NOMO-1 treated with dmso at 0.1 percent for 144 hours (cell line): ENCODE measurements at regions not wholly inside any gene's neighbourhood (a gene's known extent, or its start where the extent isn't known, plus 50 kb on each side); places are given as distances from the start of the nearest gene placed in this dataset.

Experiments used
- DNase-seq: peaks from one replicate; lab custom pipeline; 2025; ENCODE audit not compliant: unreplicated experiment; lab: John Stamatoyannopoulos, UW

- DNase-seq = no peak
These were observed 193.0 kb upstream of the LMNTD1 start for GRCh38 chr12:25746131-25746530.

DNA sequence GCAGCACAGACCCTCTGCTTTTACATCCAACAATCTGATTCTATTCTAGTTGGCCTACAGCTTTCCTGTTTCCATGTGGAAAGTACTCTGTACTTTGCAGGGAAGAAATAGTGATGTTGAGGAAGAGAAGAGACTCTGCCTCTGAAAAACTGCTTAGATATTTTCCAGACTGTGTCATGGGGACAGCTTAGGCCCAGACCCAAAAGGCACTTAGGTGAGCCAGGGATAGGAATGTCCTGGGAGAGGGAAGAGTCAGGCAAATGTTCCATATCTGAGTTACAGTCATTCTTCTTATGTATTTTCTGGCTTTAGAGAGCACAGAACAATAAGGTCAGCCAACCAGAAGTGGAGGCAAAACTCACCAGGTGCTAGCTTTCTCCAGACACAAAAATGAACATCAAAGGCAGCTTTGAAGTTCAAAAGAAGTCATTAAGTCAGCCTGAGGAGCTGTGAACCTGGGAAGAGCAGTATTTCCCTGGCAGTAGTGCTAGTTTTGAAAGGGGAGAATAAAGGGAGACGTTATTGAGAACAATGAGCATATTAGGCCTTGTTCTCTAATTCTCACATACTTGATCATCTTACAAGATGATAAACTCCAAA, 199.7 kb upstream of the LMNTD1 start:
- no peak for DNase-seq

DNA sequence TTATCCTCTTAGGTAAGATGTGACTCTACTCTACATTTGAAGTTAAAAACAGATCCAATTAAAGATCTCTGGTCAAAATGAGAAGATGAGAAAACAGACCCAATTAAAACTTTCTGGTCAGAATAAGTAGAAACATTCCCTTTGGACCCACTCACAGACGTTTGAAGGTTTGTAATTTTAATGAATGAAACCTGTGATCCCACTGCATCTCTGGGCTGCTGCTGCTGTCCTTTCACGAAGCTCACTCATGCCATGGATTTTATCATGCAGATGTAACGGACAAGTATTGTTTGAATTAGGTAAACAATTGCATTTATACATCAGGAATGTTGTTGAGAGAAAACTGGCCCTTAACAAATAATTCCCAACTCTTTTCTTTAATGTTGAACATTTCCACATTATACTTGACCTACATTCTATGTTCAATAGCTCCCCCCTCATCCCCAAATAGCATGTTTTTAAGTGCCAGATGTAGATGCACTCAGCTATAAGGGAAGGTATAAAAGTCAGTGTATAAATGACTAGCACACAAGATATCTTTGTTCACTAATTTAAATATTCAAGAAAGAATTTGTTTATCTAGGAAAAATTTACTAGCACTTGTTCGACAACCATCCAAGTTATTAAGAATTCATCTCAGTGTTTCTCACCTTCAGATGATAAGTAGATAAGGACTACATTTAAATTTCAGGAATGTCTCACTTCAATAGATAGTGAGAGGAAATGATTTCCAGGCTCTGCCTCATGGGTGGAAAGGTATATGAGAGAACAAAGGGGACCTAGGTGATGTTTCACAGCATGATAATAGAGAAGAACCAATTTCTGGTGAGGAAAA, 202.3 kb upstream of the LMNTD1 start:
- no peak for DNase-seq

GRCh38 chr12:25755971-25756260, 202.6 kb upstream of the RASSF8 start:
- DNase-seq = no peak

DNA sequence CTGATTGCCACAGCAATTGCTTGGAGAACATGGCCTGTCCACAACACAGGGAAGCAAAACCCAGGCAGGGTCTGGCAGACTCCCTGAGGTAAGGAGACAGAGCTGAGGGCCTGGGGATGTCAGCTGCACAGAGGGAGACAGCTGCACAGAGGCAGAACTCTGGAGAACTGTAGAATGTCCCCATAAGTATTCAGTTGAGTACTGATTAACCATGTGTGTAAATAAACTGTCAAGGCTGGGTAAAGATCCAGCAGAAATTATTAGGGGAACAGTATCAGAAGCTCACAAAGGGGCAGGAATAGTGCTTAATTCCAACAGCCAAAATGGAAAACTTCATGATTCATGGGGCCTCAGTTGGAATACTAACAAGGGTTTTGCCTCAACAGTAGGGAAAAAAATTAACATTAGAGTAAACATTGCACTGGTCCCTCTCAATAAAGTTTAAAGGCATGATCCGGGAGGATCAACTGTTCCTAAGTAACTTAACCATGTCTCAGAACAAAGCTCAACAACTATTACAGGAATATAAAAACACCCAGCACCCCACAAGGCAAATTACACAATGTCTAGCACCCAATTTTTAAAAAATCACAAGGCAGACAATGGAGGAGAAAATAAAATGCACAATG, 201.3 kb upstream of the RASSF8 start:
- DNase-seq = no peak

DNA sequence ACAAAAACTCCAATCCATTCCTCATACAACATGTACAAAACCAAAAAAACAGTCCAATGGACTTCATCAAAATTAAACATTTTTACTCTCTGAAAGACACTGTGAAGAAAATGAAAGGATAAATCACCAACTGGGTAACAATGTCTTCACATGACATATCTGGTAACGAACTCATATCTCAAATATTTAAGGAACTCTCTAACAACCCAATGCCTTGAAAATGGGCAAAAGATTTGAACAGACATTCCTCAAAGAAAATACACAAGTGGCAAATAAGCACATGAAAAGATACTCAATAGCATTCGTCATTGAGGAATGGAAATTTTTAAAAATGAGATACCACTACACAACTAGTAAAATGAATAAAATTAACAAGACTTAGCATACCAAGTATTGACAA, 198.7 kb upstream of the RASSF8 start:
- no peak for DNase-seq

DNA sequence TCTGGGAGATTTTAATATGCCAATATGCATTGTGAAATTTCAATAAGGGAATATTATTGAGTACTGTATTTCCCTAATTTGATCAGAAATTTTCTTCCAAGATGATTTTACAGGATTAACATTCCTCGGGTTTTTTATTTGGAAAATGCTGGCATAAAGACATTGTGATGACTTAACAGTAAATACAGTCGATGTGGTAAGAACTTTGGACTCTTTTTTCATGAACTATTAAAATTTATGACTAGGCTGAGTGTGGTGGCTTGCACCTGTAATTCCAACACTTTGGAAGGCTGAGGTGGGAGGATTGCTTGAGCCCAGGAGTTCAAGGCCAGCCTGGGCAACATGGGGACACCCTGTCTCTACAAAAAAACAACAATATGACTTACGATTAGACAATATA, 197.1 kb upstream of the RASSF8 start:
- DNase-seq = no peak

DNA sequence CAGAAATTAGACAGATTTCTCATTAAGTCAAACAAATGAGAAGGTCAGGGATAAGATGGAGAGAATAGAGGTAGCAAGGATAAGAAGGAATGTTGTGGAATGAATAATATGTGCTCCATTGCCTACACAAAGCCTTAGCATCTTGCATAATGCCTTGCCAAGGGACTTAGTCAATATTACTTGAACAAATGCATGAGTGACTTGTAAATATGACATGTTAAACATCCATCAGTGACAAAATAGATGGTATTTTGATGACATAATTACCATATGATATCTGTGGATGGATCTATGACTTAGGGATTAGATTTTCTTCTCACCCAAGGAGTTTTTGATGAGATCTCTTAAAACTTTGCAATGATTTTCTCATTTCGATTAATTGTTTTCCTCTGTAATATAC, 194.1 kb upstream of the RASSF8 start:
- no peak for DNase-seq

DNA sequence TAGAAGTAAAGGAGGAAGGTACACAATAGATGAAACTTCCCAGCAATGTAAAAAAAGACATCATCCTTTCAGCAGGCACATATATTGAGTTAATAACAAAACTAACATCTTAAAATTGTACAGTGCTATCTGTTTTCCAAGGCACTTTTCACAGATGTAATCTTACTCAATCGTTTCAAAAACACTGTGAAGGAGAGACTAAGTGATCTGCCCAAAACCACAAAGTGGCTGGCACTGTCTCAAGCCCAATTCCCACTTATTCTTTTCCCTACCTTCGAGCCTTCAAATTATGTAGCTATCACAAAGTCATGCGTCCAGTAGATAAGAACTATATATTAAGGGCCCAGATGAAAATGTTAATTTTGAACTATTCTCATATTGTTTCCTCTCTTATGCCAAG, 193.6 kb upstream of the RASSF8 start:
- no peak for DNase-seq

- no peak for DNase-seq
These were observed 190.9 kb upstream of the RASSF8 start for GRCh38 chr12:25767606-25768005.

DNA sequence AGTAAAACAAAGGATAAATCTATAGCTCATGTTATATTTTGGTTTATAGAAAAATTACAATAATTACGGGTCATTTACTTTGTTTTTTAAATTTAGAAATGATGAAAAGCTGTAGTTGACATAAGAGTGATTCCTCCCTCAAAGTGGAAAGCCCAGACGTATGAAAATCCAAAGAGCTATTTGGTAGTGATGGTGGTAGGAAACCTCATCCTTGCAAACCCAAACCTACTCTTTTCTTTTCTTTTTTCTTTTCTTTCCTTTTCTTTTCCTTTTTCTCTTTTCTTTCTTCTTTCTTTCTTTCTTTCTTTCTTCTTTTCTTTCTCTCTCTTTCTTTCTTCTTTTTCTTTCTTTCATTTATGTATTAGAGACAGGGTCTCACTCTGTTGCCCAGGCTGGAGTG, 190.3 kb upstream of the RASSF8 start:
- DNase-seq = no peak

- DNase-seq = no peak
These were observed 189.2 kb upstream of the RASSF8 start for GRCh38 chr12:25769082-25769945.

GRCh38 chr12:25771041-25771440, 187.4 kb upstream of the RASSF8 start:
- peak; percentile 72 for DNase-seq

DNA sequence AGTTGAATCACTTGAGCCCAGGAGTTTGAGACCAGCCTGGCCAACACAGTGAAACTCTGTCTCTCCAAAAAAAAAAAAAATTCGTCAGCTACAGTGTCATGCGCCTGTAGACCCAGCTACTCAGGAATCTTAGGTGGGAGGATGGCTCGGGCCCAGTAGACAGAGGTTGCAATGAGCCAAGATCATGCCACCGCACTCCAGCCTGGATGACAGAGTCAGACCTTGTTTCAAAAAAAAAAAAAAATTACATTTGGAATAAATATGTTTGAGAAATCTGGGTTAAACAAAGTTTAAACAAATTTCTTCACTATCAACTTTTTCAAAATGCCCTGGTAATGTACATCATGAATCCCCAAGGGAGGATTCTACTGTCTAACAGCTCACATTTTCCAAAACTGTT, 187.0 kb upstream of the RASSF8 start:
- DNase-seq = no peak

GRCh38 chr12:25775968-25776367, 182.5 kb upstream of the RASSF8 start:
- no peak for DNase-seq

GRCh38 chr12:25780771-25781170, 177.7 kb upstream of the RASSF8 start:
- no peak for DNase-seq

- no peak for DNase-seq
These were observed 177.2 kb upstream of the RASSF8 start for GRCh38 chr12:25781232-25781631.

GRCh38 chr12:25783566-25783965, 174.9 kb upstream of the RASSF8 start:
- no peak for DNase-seq

GRCh38 chr12:25784669-25785068, 173.8 kb upstream of the RASSF8 start:
- no peak for DNase-seq

DNA sequence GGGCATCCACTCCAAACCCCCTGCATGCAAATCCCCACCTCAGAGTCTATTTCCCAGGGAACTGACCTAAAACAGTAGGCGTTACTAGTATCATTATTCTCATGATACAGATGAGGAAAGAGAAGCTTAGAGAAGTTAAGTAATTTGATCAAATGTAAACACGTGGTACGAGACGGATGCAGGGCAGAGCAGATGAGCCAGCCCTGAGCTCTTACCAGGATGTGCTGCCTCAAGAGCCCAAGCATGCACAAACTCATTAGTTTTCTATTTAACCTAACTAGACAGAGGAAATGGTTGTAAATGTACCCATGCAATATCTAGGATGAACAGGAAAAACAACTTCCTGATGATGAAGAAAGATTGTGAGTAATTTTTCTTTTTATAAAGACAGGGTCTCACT, 173.3 kb upstream of the RASSF8 start:
- no peak for DNase-seq

DNA sequence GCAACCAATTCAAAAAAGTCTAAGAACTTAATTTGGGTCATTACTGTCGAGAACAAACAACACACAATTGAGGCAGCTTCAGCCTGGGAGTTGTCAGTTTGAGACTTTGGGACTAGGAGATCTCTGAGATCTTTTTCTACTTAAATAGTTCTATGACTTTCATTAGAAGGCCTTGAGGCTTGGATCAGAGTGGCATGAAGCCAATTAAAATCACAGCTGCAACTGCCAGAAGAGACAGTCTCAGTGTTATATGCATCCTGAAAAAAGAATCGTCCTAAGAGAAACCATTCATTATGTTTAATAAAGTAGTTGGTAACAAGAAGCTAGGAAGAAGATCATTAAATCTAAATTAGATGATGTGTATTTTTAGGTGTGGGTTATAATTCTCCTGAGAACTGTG, 170.8 kb upstream of the RASSF8 start:
- no peak for DNase-seq
